ENCODE measurements at regions not wholly inside any gene's neighbourhood (a gene's known extent, or its start where the extent isn't known, plus 50 kb on each side); places are given as distances from the start of the nearest gene placed in this dataset.
A peak's percentile ranks its signal among the peaks of the same experiment; 100 is the strongest.
"Not testable (repeated sequence)": the region's sequence is repeated elsewhere in the genome, so short reads cannot be mapped to it uniquely, and the experiment has no call there.

DNA sequence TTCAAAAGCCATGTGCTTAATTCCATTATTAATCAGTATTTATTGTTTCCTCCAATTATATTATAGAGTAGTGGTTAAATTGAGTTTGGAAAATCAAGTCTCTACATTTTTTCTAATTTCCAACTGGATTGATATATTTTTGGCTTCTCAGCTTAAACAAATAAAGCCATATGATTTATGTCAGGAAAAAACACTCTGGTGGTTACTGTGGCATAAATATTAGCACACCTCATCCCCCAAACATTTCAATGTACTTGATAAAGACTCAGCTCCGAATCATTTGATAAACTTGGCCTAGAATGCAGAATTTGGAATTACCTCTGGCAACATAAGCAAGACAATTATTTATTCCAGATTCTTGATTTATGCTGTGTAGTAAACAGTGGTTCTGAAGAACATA, 2313.8 kb downstream of the ARAP2 start:
- no peak for DNase-seq
- Histone ChIP-seq H3K9me3 (no peaks in the 10 kb centered on the region), H3K4me3 (ENCODE audit: low read depth, low read length) (no peak overlapping the region), H3K4me1 (no peaks in the 10 kb centered on the region), H3K27me3 (no peaks in the 10 kb centered on the region), H3K36me3 (no peaks in the 10 kb centered on the region)
- TF ChIP-seq, protein P1, sequence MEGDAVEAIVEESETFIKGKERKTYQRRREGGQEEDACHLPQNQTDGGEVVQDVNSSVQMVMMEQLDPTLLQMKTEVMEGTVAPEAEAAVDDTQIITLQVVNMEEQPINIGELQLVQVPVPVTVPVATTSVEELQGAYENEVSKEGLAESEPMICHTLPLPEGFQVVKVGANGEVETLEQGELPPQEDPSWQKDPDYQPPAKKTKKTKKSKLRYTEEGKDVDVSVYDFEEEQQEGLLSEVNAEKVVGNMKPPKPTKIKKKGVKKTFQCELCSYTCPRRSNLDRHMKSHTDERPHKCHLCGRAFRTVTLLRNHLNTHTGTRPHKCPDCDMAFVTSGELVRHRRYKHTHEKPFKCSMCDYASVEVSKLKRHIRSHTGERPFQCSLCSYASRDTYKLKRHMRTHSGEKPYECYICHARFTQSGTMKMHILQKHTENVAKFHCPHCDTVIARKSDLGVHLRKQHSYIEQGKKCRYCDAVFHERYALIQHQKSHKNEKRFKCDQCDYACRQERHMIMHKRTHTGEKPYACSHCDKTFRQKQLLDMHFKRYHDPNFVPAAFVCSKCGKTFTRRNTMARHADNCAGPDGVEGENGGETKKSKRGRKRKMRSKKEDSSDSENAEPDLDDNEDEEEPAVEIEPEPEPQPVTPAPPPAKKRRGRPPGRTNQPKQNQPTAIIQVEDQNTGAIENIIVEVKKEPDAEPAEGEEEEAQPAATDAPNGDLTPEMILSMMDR (IDR thresholded peaks at IDR 0.05; ENCODE audit: low read depth, low read length), result no peak

GRCh38 chr4:33931026-33931425, 2313.3 kb downstream of the ARAP2 start:
- Histone ChIP-seq H3K4me3 (ENCODE audit: low read depth, low read length) (no peak overlapping the region), H3K27me3 (no peaks in the 10 kb centered on the region), H3K4me1 (no peaks in the 10 kb centered on the region), H3K9me3 (no peaks in the 10 kb centered on the region), H3K36me3 (no peaks in the 10 kb centered on the region)
- TF ChIP-seq, protein P1 (IDR thresholded peaks at IDR 0.05; ENCODE audit: low read depth, low read length), result no peak
- DNase-seq, result no peak

- H3K4me3 ChIP-seq (ENCODE audit: low read depth, low read length), result no peak overlapping the region
- no peaks in the 10 kb centered on the region for H3K36me3 ChIP-seq
- H3K4me1 ChIP-seq, result peaks cover 21% of the 10 kb centered on the region
- H3K9me3 ChIP-seq, result no peaks in the 10 kb centered on the region
- TF ChIP-seq, protein P1 (IDR thresholded peaks at IDR 0.05; ENCODE audit: low read depth, low read length), result no peak
- no peak for DNase-seq
- no peaks in the 10 kb centered on the region for H3K27me3 ChIP-seq
Measured at GRCh38 chr4:33940281-33940680, 2304.0 kb downstream of the ARAP2 start.

GRCh38 chr4:33941854-33942253, 2302.5 kb downstream of the ARAP2 start:
- no peaks in the 10 kb centered on the region for H3K9me3 ChIP-seq
- H3K36me3 ChIP-seq, result no peaks in the 10 kb centered on the region
- H3K4me1 ChIP-seq, result peaks cover 21% of the 10 kb centered on the region
- TF ChIP-seq, protein P1 (IDR thresholded peaks at IDR 0.05; ENCODE audit: low read depth, low read length), result no peak
- no peak overlapping the region for H3K4me3 ChIP-seq (ENCODE audit: low read depth, low read length)
- H3K27me3 ChIP-seq, result no peaks in the 10 kb centered on the region
- DNase-seq, result no peak

DNA sequence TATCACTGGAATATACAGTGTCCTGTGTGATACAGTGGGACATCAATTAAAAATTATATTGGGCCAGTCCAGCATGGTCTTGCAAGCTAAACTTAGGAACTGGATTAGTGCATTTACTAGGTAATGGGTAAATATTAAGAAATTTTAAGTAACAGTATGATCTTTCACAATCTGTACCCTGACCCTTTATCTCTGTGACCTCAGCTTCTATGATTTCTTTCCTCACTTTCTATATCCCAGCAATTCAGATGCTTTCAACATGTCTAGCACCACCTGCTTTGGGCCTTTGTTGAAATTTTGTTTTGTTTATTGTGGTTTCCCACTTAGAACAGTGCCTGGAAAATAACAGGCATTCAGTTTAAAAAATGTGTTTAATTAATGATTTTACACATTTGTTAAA, 2295.4 kb downstream of the ARAP2 start:
- no peaks in the 10 kb centered on the region for H3K27me3 ChIP-seq
- no peak for DNase-seq
- TF ChIP-seq, protein P1 (IDR thresholded peaks at IDR 0.05; ENCODE audit: low read depth, low read length), result no peak
- no peaks in the 10 kb centered on the region for H3K9me3 ChIP-seq
- no peak overlapping the region for H3K4me3 ChIP-seq (ENCODE audit: low read depth, low read length)
- H3K4me1 ChIP-seq, result peaks cover 6% of the 10 kb centered on the region
- H3K36me3 ChIP-seq, result no peaks in the 10 kb centered on the region

- not testable (repeated sequence) for H3K4me3 ChIP-seq (ENCODE audit: low read depth, low read length); H3K4me1 ChIP-seq; H3K9me3 ChIP-seq; H3K36me3 ChIP-seq; DNase-seq; H3K27me3 ChIP-seq
Measured at GRCh38 chr4:33953848-33954247, 2290.5 kb downstream of the ARAP2 start.

DNA sequence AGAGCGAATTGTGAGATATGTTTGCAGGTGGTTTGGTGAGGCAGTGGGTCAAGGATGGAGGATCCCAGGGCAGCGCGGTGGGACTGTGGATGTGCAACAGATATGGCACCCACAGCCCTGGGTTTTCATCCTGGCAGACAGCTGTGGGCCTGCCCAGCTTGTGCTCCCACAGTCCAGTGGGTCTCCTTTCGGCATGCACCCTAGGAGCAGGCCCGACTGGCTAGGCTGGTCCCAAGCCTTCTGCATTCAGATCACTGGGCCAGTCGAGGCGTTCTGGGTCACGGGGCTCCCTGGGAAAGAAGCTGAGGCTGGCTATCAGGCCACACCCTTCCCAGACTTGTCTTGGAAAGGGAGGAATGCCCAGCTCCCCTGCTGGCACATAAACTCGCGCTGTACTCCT, 2289.6 kb downstream of the ARAP2 start:
- peak; percentile 6 for DNase-seq
- Histone ChIP-seq H3K36me3 (no peaks in the 10 kb centered on the region), H3K4me1 (peaks cover 6% of the 10 kb centered on the region), H3K4me3 (ENCODE audit: low read depth, low read length) (no peak overlapping the region), H3K27me3 (no peaks in the 10 kb centered on the region), H3K9me3 (no peaks in the 10 kb centered on the region)
- TF ChIP-seq, protein P1 (IDR thresholded peaks at IDR 0.05; ENCODE audit: low read depth, low read length), result no peak

Data from BE2C (cell line).